ENCODE measurements at regions not wholly inside any gene's neighbourhood (a gene's known extent, or its start where the extent isn't known, plus 50 kb on each side); places are given as distances from the start of the nearest gene placed in this dataset.

- H2BK120ac ChIP-seq (ENCODE audit: low read depth, low read length) = no peak overlapping the region
- no peak overlapping the region for H3K18ac ChIP-seq (ENCODE audit: low read depth in 1 of 2, low read length in 2 of 2)
- H2AK5ac ChIP-seq (ENCODE audit: low read length, severe bottlenecking) = no peak overlapping the region
- no peak overlapping the region for H2BK5ac ChIP-seq (ENCODE audit: low read depth, low read length, poor library complexity, severe bottlenecking)
- H3K4me2 ChIP-seq (ENCODE audit: low read length, poor library complexity, severe bottlenecking) = no peak overlapping the region
- H3K23ac ChIP-seq (ENCODE audit: low read length in 2 of 2) = no peak overlapping the region
- no peak overlapping the region for H3K9ac ChIP-seq (ENCODE audit: low read length)
- peaks cover 14% of the 10 kb centered on the region for H3K4me1 ChIP-seq (ENCODE audit: control insufficient read depth, insufficient read depth, low read depth, low read length)
- no peaks in the 10 kb centered on the region for H3K27me3 ChIP-seq (ENCODE audit: control insufficient read depth in 1 of 2, insufficient read depth in 1 of 2, low read length in 2 of 2)
- H3K27ac ChIP-seq (ENCODE audit: low read length, poor library complexity, severe bottlenecking) = no peak overlapping the region
- H3K4me3 ChIP-seq (ENCODE audit: insufficient read depth in 1 of 2, low read depth in 1 of 2, low read length in 2 of 2) = no peak overlapping the region
- no peak overlapping the region for H3K14ac ChIP-seq (ENCODE audit: low read length in 2 of 2)
- H4K8ac ChIP-seq (ENCODE audit: low read length) = no peak overlapping the region
- H2AFZ ChIP-seq (ENCODE audit: low read depth, low read length) = no peak overlapping the region
- no peak overlapping the region for H2BK15ac ChIP-seq (ENCODE audit: low read depth, poor library complexity, severe bottlenecking)
- WGBS = 94% methylated on average over 14 of the region's 20 CpGs
- H3K36me3 ChIP-seq (ENCODE audit: control insufficient read depth in 1 of 2, insufficient read depth in 2 of 2, low read depth in 1 of 2, low read length in 2 of 2) = peaks cover 6 to 14% of the 10 kb centered on the region in 2 experiments
- H3K79me1 ChIP-seq (replicated peaks; ENCODE audit: low read length, poor library complexity, severe bottlenecking) = no peaks in the 10 kb centered on the region
- peak overlapping the region; percentile 9 to 45 for H2BK12ac ChIP-seq (ENCODE audit: low read length in 2 of 2)
- no peak for DNase-seq
- peak overlapping the region; percentile 52 for H4K91ac ChIP-seq (ENCODE audit: low read length)
- no peaks in the 10 kb centered on the region for H3K9me3 ChIP-seq (ENCODE audit: control insufficient read depth, low read length)
- H3K4ac ChIP-seq (ENCODE audit: low read depth in 1 of 2, low read length in 2 of 2) = peak overlapping the region in 1 of 2 experiments; percentile 36
Measured at GRCh38 chr11:69376155-69377028, 82.4 kb downstream of the MYEOV start.

- Histone ChIP-seq H2BK5ac (ENCODE audit: low read depth, low read length, poor library complexity, severe bottlenecking) (no peak overlapping the region), H3K4me1 (ENCODE audit: control insufficient read depth, insufficient read depth, low read depth, low read length) (peaks cover 14% of the 10 kb centered on the region), H3K79me1 (replicated peaks; ENCODE audit: low read length, poor library complexity, severe bottlenecking) (no peaks in the 10 kb centered on the region)
Measured at GRCh38 chr11:69377029-69377952, 83.3 kb downstream of the MYEOV start.

GRCh38 chr11:69377953-69378302, 84.0 kb downstream of the MYEOV start:
- peaks cover 0 to 3% of the 10 kb centered on the region in 2 experiments for H3K36me3 ChIP-seq (ENCODE audit: control insufficient read depth in 1 of 2, insufficient read depth in 2 of 2, low read depth in 1 of 2, low read length in 2 of 2)
- H2BK5ac ChIP-seq (ENCODE audit: low read depth, low read length, poor library complexity, severe bottlenecking) = no peak overlapping the region
- no peak overlapping the region for H2BK120ac ChIP-seq (ENCODE audit: low read depth, low read length)
- no peak overlapping the region for H3K4ac ChIP-seq (ENCODE audit: low read depth in 1 of 2, low read length in 2 of 2)
- no peak overlapping the region for H3K14ac ChIP-seq (ENCODE audit: low read length in 2 of 2)
- no peak overlapping the region for H3K27ac ChIP-seq (ENCODE audit: low read length, poor library complexity, severe bottlenecking)
- no peak overlapping the region for H3K9ac ChIP-seq (ENCODE audit: low read length)
- H4K91ac ChIP-seq (ENCODE audit: low read length) = peak overlapping the region; percentile 11
- H3K79me1 ChIP-seq (replicated peaks; ENCODE audit: low read length, poor library complexity, severe bottlenecking) = no peaks in the 10 kb centered on the region
- peak overlapping the region in 1 of 2 experiments; percentile 49 for H2BK12ac ChIP-seq (ENCODE audit: low read length in 2 of 2)
- H3K27me3 ChIP-seq (ENCODE audit: control insufficient read depth in 1 of 2, insufficient read depth in 1 of 2, low read length in 2 of 2) = no peaks in the 10 kb centered on the region
- no peak for DNase-seq
- H3K4me1 ChIP-seq (ENCODE audit: control insufficient read depth, insufficient read depth, low read depth, low read length) = peaks cover 14% of the 10 kb centered on the region
- no peak overlapping the region for H4K8ac ChIP-seq (ENCODE audit: low read length)
- peak overlapping the region; percentile 66 for H2BK15ac ChIP-seq (ENCODE audit: low read depth, poor library complexity, severe bottlenecking)
- no peak overlapping the region for H3K18ac ChIP-seq (ENCODE audit: low read depth in 1 of 2, low read length in 2 of 2)
- no peak overlapping the region for H2AFZ ChIP-seq (ENCODE audit: low read depth, low read length)
- H3K4me3 ChIP-seq (ENCODE audit: insufficient read depth in 1 of 2, low read depth in 1 of 2, low read length in 2 of 2) = no peak overlapping the region
- no peak overlapping the region for H3K4me2 ChIP-seq (ENCODE audit: low read length, poor library complexity, severe bottlenecking)
- no peak overlapping the region for H3K23ac ChIP-seq (ENCODE audit: low read length in 2 of 2)
- 93% methylated on average over 13 of the region's 13 CpGs for WGBS
- H2AK5ac ChIP-seq (ENCODE audit: low read length, severe bottlenecking) = no peak overlapping the region
- no peaks in the 10 kb centered on the region for H3K9me3 ChIP-seq (ENCODE audit: control insufficient read depth, low read length)

More at GRCh38 chr11:69377029-69377952, 83.3 kb downstream of the MYEOV start:
- no peak overlapping the region for H2BK12ac ChIP-seq (ENCODE audit: low read length in 2 of 2)
- WGBS = 92% methylated on average over 54 of the region's 54 CpGs
- no peak overlapping the region for H3K9ac ChIP-seq (ENCODE audit: low read length)
- H3K4me2 ChIP-seq (ENCODE audit: low read length, poor library complexity, severe bottlenecking) = no peak overlapping the region
- no peak overlapping the region for H3K27ac ChIP-seq (ENCODE audit: low read length, poor library complexity, severe bottlenecking)
- H3K27me3 ChIP-seq (ENCODE audit: control insufficient read depth in 1 of 2, insufficient read depth in 1 of 2, low read length in 2 of 2) = no peaks in the 10 kb centered on the region
- no peak overlapping the region for H2AK5ac ChIP-seq (ENCODE audit: low read length, severe bottlenecking)
- peaks cover 5 to 6% of the 10 kb centered on the region in 2 experiments for H3K36me3 ChIP-seq (ENCODE audit: control insufficient read depth in 1 of 2, insufficient read depth in 2 of 2, low read depth in 1 of 2, low read length in 2 of 2)
- H2BK15ac ChIP-seq (ENCODE audit: low read depth, poor library complexity, severe bottlenecking) = peak overlapping the region; percentile 66
- H2BK120ac ChIP-seq (ENCODE audit: low read depth, low read length) = no peak overlapping the region
- H3K4ac ChIP-seq (ENCODE audit: low read depth in 1 of 2, low read length in 2 of 2) = peak overlapping the region in 1 of 2 experiments; percentile 34
- no peak overlapping the region for H2AFZ ChIP-seq (ENCODE audit: low read depth, low read length)
- no peak overlapping the region for H3K14ac ChIP-seq (ENCODE audit: low read length in 2 of 2)
- no peak overlapping the region for H3K18ac ChIP-seq (ENCODE audit: low read depth in 1 of 2, low read length in 2 of 2)
- H3K9me3 ChIP-seq (ENCODE audit: control insufficient read depth, low read length) = no peaks in the 10 kb centered on the region
- peak overlapping the region; percentile 52 for H4K91ac ChIP-seq (ENCODE audit: low read length)
- H3K4me3 ChIP-seq (ENCODE audit: insufficient read depth in 1 of 2, low read depth in 1 of 2, low read length in 2 of 2) = no peak overlapping the region
- no peak overlapping the region for H3K23ac ChIP-seq (ENCODE audit: low read length in 2 of 2)
- no peak overlapping the region for H4K8ac ChIP-seq (ENCODE audit: low read length)
- no peak for DNase-seq

Measured in mesenchymal stem cell (in vitro differentiated cells and primary cell).